ENCODE measurements at regions not wholly inside any gene's neighbourhood (a gene's known extent, or its start where the extent isn't known, plus 50 kb on each side); places are given as distances from the start of the nearest gene placed in this dataset.

DNA sequence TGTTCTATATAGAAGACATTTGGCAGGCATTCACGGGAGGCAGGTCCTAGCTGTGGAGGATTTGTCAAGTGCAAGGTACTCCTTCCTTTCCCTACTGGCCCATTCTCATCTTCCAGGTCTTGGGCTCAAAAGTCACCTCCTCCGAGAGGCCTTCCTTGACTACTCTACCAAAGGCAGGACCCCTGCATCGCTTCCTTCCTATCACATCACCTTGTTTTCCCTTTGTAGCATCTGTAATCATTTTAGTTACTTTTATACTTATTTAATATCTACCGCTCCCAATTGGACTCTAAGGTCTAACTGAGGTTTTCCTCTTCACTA lies 296.8 kb upstream of the KAZN start:
- DNase-seq (no peak), ATAC-seq (replicated peaks in 1 of 4) (no peak)
- Mint-ChIP-seq H3K27ac (no peak overlapping the region), H3K4me1 (no peaks in the 10 kb centered on the region), H3K4me3 (no peak overlapping the region), H3K9me3 (no peaks in the 10 kb centered on the region), H3K27me3 (peaks cover 5 to 8% of the 10 kb centered on the region in 2 donors), H3K36me3 (no peaks in the 10 kb centered on the region)
- Histone ChIP-seq H3K36me3 (ENCODE audit: control insufficient read depth in 2 of 2, extremely low read depth in 1 of 2, insufficient read depth in 1 of 2, low read length in 1 of 2) (no peaks in the 10 kb centered on the region), H3K27ac (ENCODE audit: low read length) (no peak overlapping the region), H3K9me3 (no peaks in the 10 kb centered on the region), H3K4me1 (ENCODE audit: control insufficient read depth in 1 of 2, extremely low read depth in 1 of 2, insufficient read depth in 2 of 2, low read length in 2 of 2) (no peaks in the 10 kb centered on the region), H3K4me3 (ENCODE audit: control insufficient read depth in 1 of 2, extremely low read depth in 1 of 2, low read length in 1 of 2) (no peak overlapping the region), H3K27me3 (replicated peaks in 1 of 2; ENCODE audit: control insufficient read depth in 2 of 2, extremely low read depth in 1 of 2, insufficient read depth in 2 of 2, low read length in 1 of 2) (no peaks in the 10 kb centered on the region)
- ChIA-PET POLR2A (no interaction called here), CTCF (no interaction called here)
- WGBS (ENCODE audit: insufficient coverage): 89% methylated on average over 1 of the region's 4 CpGs

DNA sequence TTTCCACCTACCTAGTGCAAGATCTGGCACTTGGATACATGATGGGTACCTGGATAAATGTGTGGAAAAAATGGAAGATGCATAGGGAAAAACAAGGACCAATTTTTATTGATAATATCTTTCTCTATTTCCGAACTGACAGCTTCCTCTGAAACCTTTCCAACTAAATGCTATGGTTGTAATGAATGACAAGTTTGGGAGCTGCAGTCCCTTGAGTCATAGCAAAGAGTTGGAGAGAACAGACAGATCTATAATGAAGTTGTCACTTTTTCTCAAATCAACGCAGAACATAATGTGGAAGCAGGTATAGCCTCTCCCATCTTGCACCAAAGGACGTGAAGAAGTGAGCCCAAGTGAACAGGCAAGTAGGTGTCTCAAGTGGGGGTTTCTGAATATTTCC lies 296.5 kb upstream of the KAZN start:
- ChIA-PET CTCF (no interaction called here), POLR2A (no interaction called here)
- H3K27ac Mint-ChIP-seq: no peak overlapping the region
- Histone ChIP-seq H3K9me3 (no peaks in the 10 kb centered on the region), H3K27ac (ENCODE audit: low read length) (no peak overlapping the region), H3K4me3 (ENCODE audit: control insufficient read depth in 1 of 2, extremely low read depth in 1 of 2, low read length in 1 of 2) (no peak overlapping the region), H3K4me1 (ENCODE audit: control insufficient read depth in 1 of 2, extremely low read depth in 1 of 2, insufficient read depth in 2 of 2, low read length in 2 of 2) (no peaks in the 10 kb centered on the region), H3K36me3 (ENCODE audit: control insufficient read depth in 2 of 2, extremely low read depth in 1 of 2, insufficient read depth in 1 of 2, low read length in 1 of 2) (no peaks in the 10 kb centered on the region), H3K27me3 (replicated peaks in 1 of 2; ENCODE audit: control insufficient read depth in 2 of 2, extremely low read depth in 1 of 2, insufficient read depth in 2 of 2, low read length in 1 of 2) (no peaks in the 10 kb centered on the region)
- ATAC-seq (replicated peaks in 1 of 4) (no peak), DNase-seq (no peak)
- H3K4me3 Mint-ChIP-seq: no peak overlapping the region
- H3K36me3 Mint-ChIP-seq: no peaks in the 10 kb centered on the region
- no peaks in the 10 kb centered on the region for H3K9me3 Mint-ChIP-seq
- no CpG with 5 or more reads among the region's 3 CpGs for WGBS (ENCODE audit: insufficient coverage)
- H3K27me3 Mint-ChIP-seq: peaks cover 8 to 9% of the 10 kb centered on the region in 2 donors
- H3K4me1 Mint-ChIP-seq: no peaks in the 10 kb centered on the region

DNA sequence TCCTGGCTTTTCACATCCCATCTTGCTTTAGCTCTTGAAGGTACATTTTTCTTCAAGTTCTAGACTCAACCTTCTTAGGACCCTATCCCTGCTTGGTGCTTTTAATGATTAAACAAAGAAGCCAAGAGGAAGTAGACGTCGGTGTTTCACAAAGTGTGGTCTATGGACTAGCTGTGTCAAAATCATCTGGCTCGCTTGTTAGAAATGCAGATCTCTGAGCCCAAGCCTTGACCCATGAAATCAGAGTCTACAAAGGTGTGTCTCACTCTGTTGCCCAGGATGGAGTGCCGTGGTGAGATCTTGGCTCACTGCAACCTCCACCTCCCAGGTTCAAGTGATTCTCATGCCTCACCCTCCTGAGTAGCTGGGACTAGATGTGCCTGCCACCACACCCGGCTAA lies 295.5 kb upstream of the KAZN start:
- WGBS (ENCODE audit: insufficient coverage): 67% methylated on average over 4 of the region's 5 CpGs
- ChIA-PET POLR2A (no interaction called here), CTCF (no interaction called here)
- Histone ChIP-seq H3K9me3 (no peaks in the 10 kb centered on the region), H3K27ac (ENCODE audit: low read length) (no peak overlapping the region), H3K36me3 (ENCODE audit: control insufficient read depth in 2 of 2, extremely low read depth in 1 of 2, insufficient read depth in 1 of 2, low read length in 1 of 2) (no peaks in the 10 kb centered on the region), H3K4me1 (ENCODE audit: control insufficient read depth in 1 of 2, extremely low read depth in 1 of 2, insufficient read depth in 2 of 2, low read length in 2 of 2) (no peaks in the 10 kb centered on the region), H3K27me3 (replicated peaks in 1 of 2; ENCODE audit: control insufficient read depth in 2 of 2, extremely low read depth in 1 of 2, insufficient read depth in 2 of 2, low read length in 1 of 2) (no peaks in the 10 kb centered on the region), H3K4me3 (ENCODE audit: control insufficient read depth in 1 of 2, extremely low read depth in 1 of 2, low read length in 1 of 2) (no peak overlapping the region)
- Mint-ChIP-seq H3K27ac (no peak overlapping the region), H3K4me3 (no peak overlapping the region), H3K4me1 (no peaks in the 10 kb centered on the region), H3K9me3 (no peaks in the 10 kb centered on the region), H3K27me3 (peaks cover 10 to 12% of the 10 kb centered on the region in 2 donors), H3K36me3 (no peaks in the 10 kb centered on the region)
- ATAC-seq (replicated peaks in 1 of 4) (no peak), DNase-seq (no peak)

DNA sequence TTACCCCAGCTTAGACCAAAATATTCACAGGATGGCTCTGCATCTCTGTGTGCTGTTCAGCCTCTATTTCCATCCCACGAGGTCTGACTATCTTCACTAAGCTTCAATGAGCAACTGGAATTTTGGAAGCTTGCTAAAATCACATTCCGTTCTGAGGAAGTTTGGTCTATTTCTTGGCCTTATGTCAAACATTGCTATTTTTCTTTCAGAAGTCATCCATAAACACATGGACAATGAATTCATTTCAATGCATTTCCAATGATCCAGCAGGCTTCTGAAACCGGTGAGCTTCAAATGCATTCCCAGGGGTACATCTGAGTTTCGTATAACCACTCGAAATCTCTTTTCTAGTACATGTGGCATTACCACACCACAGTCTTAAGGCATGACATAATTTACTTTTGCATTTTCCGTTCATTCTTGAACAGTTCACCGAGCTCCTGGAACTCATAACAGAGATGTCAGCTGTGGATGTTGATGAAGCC lies 294.1 kb upstream of the KAZN start:
- Mint-ChIP-seq H3K27me3 (peaks cover 2 to 12% of the 10 kb centered on the region in 2 donors), H3K9me3 (no peaks in the 10 kb centered on the region), H3K36me3 (no peaks in the 10 kb centered on the region), H3K4me1 (no peaks in the 10 kb centered on the region), H3K27ac (no peak overlapping the region), H3K4me3 (no peak overlapping the region)
- Histone ChIP-seq H3K36me3 (ENCODE audit: control insufficient read depth in 2 of 2, extremely low read depth in 1 of 2, insufficient read depth in 1 of 2, low read length in 1 of 2) (no peaks in the 10 kb centered on the region), H3K27ac (ENCODE audit: low read length) (no peak overlapping the region), H3K27me3 (replicated peaks in 1 of 2; ENCODE audit: control insufficient read depth in 2 of 2, extremely low read depth in 1 of 2, insufficient read depth in 2 of 2, low read length in 1 of 2) (no peaks in the 10 kb centered on the region), H3K9me3 (no peaks in the 10 kb centered on the region), H3K4me3 (ENCODE audit: control insufficient read depth in 1 of 2, extremely low read depth in 1 of 2, low read length in 1 of 2) (no peak overlapping the region), H3K4me1 (ENCODE audit: control insufficient read depth in 1 of 2, extremely low read depth in 1 of 2, insufficient read depth in 2 of 2, low read length in 2 of 2) (no peaks in the 10 kb centered on the region)
- ATAC-seq (replicated peaks in 1 of 4): no peak
- 77% methylated on average over 3 of the region's 7 CpGs for WGBS (ENCODE audit: insufficient coverage)
- CTCF ChIA-PET: no interaction called here
- no peak for DNase-seq
- POLR2A ChIA-PET: interaction anchor here in 1 of 2 donors (0.6 kb wide), 1 partner anchor 387 kb away, joined by 3 read pairs; no protein-coding TSS in a partner anchor

DNA sequence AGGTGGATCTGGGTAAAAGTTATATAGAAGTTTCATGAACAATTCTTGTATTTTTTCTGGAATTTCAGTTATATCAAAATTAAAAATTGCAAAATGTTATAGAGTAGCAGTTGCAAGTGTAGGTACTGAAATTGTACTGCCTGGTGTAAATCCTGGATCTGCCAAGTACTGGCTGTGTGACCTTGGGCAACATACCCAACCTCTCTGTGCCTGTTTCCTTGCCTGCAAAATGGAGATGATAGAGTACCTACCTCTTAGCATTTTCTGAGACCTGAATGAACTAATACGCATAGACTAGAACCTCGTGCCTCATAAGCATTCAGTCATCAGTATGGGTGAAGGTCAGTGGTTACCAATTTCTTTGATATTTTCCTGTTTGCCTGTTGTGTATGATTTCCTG lies 290.0 kb upstream of the KAZN start:
- CTCF ChIA-PET: no interaction called here
- Histone ChIP-seq H3K4me3 (ENCODE audit: control insufficient read depth in 1 of 2, extremely low read depth in 1 of 2, low read length in 1 of 2) (no peak overlapping the region), H3K36me3 (ENCODE audit: control insufficient read depth in 2 of 2, extremely low read depth in 1 of 2, insufficient read depth in 1 of 2, low read length in 1 of 2) (no peaks in the 10 kb centered on the region), H3K27ac (ENCODE audit: low read length) (no peak overlapping the region), H3K27me3 (replicated peaks in 1 of 2; ENCODE audit: control insufficient read depth in 2 of 2, extremely low read depth in 1 of 2, insufficient read depth in 2 of 2, low read length in 1 of 2) (no peaks in the 10 kb centered on the region), H3K4me1 (ENCODE audit: control insufficient read depth in 1 of 2, extremely low read depth in 1 of 2, insufficient read depth in 2 of 2, low read length in 2 of 2) (no peaks in the 10 kb centered on the region), H3K9me3 (no peaks in the 10 kb centered on the region)
- ATAC-seq (replicated peaks in 1 of 4) (no peak), DNase-seq (no peak)
- no CpG with 5 or more reads among the region's 2 CpGs for WGBS (ENCODE audit: insufficient coverage)
- POLR2A ChIA-PET: no interaction called here
- Mint-ChIP-seq H3K27ac (no peak overlapping the region), H3K9me3 (peaks cover 0 to 4% (median 0%) of the 10 kb centered on the region in 3 donors), H3K4me1 (no peaks in the 10 kb centered on the region), H3K4me3 (no peak overlapping the region), H3K27me3 (peaks cover 2 to 12% of the 10 kb centered on the region in 2 donors), H3K36me3 (no peaks in the 10 kb centered on the region)

DNA sequence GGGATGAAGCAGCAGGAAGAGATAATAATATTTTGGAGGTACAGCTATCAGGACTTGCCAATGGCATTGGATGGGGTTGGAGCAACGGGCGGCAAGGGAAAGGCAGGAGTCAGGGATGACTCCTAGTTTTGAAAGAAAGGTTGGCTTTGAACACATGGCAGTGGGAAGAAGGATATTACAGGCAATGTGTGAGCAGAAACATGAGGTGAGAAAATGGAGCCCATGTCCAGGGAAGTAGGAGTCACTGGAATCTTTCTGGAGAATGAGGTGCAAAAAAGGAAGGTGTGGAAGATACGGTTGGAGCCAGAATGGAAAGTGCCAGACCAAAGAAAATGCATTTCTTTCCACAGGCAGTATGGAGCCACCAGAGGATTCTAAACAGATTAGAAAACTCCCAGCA lies 288.5 kb upstream of the KAZN start:
- H3K4me3 Mint-ChIP-seq: no peak overlapping the region
- no peak overlapping the region for H3K4me3 ChIP-seq (ENCODE audit: control insufficient read depth in 1 of 2, extremely low read depth in 1 of 2, low read length in 1 of 2)
- H3K9me3 Mint-ChIP-seq: peaks cover 0 to 4% (median 0%) of the 10 kb centered on the region in 3 donors
- peaks cover 2 to 7% of the 10 kb centered on the region in 2 donors for H3K27me3 Mint-ChIP-seq
- H3K4me1 ChIP-seq (ENCODE audit: control insufficient read depth in 1 of 2, extremely low read depth in 1 of 2, insufficient read depth in 2 of 2, low read length in 2 of 2): no peaks in the 10 kb centered on the region
- H3K36me3 ChIP-seq (ENCODE audit: control insufficient read depth in 2 of 2, extremely low read depth in 1 of 2, insufficient read depth in 1 of 2, low read length in 1 of 2): no peaks in the 10 kb centered on the region
- H3K36me3 Mint-ChIP-seq: no peaks in the 10 kb centered on the region
- CTCF ChIA-PET: interaction anchor here in 1 of 2 donors (0.7 kb wide), 1 partner anchor 382 kb away, joined by 3 read pairs; no protein-coding TSS in a partner anchor
- ATAC-seq (replicated peaks in 1 of 4): no peak
- H3K27me3 ChIP-seq (replicated peaks in 1 of 2; ENCODE audit: control insufficient read depth in 2 of 2, extremely low read depth in 1 of 2, insufficient read depth in 2 of 2, low read length in 1 of 2): no peaks in the 10 kb centered on the region
- POLR2A ChIA-PET: no interaction called here
- H3K27ac ChIP-seq (ENCODE audit: low read length): no peak overlapping the region
- no peaks in the 10 kb centered on the region for H3K9me3 ChIP-seq
- H3K4me1 Mint-ChIP-seq: no peaks in the 10 kb centered on the region
- H3K27ac Mint-ChIP-seq: no peak overlapping the region
- no peak for DNase-seq
- WGBS (ENCODE audit: insufficient coverage): 73% methylated on average over 2 of the region's 3 CpGs

DNA sequence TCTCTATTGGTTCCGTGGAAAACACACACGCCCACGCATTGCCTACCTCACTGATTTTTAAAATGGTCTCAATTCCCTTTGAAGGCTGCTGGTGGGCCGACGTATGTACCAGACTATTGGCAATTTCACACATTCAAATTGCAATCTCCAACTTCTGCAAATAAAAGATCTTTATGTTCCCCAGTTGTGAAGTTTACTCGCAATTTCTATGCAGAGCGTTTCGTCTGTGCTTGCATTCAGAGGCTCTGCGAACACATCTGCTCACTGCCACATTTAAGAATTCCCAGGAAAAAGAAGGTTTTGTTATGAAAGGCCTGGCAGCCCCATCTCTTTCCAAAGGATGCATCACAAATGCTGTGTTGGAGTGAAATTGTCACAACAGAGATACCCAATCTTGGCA lies 288.0 kb upstream of the KAZN start:
- H3K4me1 Mint-ChIP-seq: no peaks in the 10 kb centered on the region
- CTCF ChIA-PET: no interaction called here

More for the DNA sequence above, 288.0 kb upstream of the KAZN start:
- Mint-ChIP-seq H3K4me3 (no peak overlapping the region), H3K36me3 (no peaks in the 10 kb centered on the region), H3K9me3 (peaks cover 0 to 4% (median 0%) of the 10 kb centered on the region in 3 donors), H3K27me3 (peaks cover 2 to 7% of the 10 kb centered on the region in 2 donors), H3K27ac (no peak overlapping the region)
- POLR2A ChIA-PET: no interaction called here
- DNase-seq: no peak
- ATAC-seq (replicated peaks in 1 of 4): no peak
- no peak overlapping the region for H3K4me3 ChIP-seq (ENCODE audit: control insufficient read depth in 1 of 2, extremely low read depth in 1 of 2, low read length in 1 of 2)
- H3K27ac ChIP-seq (ENCODE audit: low read length): no peak overlapping the region
- 91% methylated on average over 6 of the region's 9 CpGs for WGBS (ENCODE audit: insufficient coverage)
- H3K27me3 ChIP-seq (replicated peaks in 1 of 2; ENCODE audit: control insufficient read depth in 2 of 2, extremely low read depth in 1 of 2, insufficient read depth in 2 of 2, low read length in 1 of 2): no peaks in the 10 kb centered on the region
- no peaks in the 10 kb centered on the region for H3K36me3 ChIP-seq (ENCODE audit: control insufficient read depth in 2 of 2, extremely low read depth in 1 of 2, insufficient read depth in 1 of 2, low read length in 1 of 2)
- no peaks in the 10 kb centered on the region for H3K4me1 ChIP-seq (ENCODE audit: control insufficient read depth in 1 of 2, extremely low read depth in 1 of 2, insufficient read depth in 2 of 2, low read length in 2 of 2)
- H3K9me3 ChIP-seq: no peaks in the 10 kb centered on the region

Measured in T-cell (primary cell).